GM21825 (cell line): ENCODE measurements at regions not wholly inside any gene's neighbourhood (a gene's known extent, or its start where the extent isn't known, plus 50 kb on each side); places are given as distances from the start of the nearest gene placed in this dataset.
A peak's percentile ranks its signal among the peaks of the same experiment; 100 is the strongest.

Source experiments
- ATAC-seq: cut with Tn5 transposase; IDR thresholded peaks from one replicate; pipeline ENCODE4 v1.9.1; 2021; ENCODE audit warnings: mild to moderate bottlenecking, moderate library complexity; ENCODE audit not compliant: unreplicated experiment

GRCh38 chr9:68643901-68644809 lies 60.9 kb upstream of the PIP5K1B start:
- ATAC-seq: peak; percentile 56

- no peak for ATAC-seq
Observed at GRCh38 chr9:68644831-68645230, 60.2 kb upstream of the PIP5K1B start.

DNA sequence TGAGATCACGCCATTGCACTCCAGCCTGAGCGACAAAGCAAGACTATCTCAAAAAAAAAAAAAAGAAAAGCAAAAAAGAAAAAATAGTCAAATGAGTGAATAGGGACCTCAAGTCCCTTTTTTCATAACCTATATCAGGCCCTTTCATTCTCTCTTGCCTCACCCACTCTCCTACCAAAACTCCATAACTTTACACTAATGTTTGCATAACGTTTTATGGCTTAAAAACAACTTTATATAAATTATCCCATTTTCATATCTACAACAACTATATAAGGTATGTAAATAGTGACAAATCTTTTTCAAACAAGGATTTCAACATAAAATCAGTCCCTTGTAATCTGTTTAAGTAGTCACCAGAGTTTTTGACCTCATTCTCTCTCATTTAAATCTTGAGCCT lies 56.9 kb upstream of the PIP5K1B start:
- ATAC-seq: no peak

DNA sequence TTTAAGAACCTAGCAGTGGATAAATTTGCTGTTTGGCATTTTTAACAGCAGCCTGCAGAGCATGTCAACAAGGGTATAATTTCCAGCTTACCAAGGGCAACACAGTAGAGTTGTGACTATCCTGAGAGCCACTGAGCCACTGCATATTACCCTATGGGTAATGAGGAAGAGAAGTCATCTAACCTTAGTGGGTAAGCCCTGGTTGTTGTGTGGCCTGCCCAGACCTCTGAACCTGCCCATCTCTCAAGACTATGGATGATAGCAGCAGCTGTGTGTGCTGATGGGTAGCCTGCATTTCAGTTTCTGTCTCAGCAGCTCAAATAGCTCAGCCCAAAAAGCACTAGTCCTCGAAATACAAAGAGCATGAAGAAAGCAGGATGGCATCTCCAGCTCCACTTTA lies 56.1 kb upstream of the PIP5K1B start:
- ATAC-seq: no peak

- ATAC-seq: no peak
Observed at GRCh38 chr9:68651280-68651893, 53.7 kb upstream of the PIP5K1B start.

GRCh38 chr9:68653141-68653595 lies 51.9 kb upstream of the PIP5K1B start:
- ATAC-seq: peak; percentile 80

GRCh38 chr9:68654075-68654474 lies 51.0 kb upstream of the PIP5K1B start:
- no peak for ATAC-seq
